K562 (cell line): ENCODE measurements at regions not wholly inside any gene's neighbourhood (a gene's known extent, or its start where the extent isn't known, plus 50 kb on each side); places are given as distances from the start of the nearest gene placed in this dataset.

Experiments
- ATAC-seq: fragments of 200-7000 bp; cut with Tn5 transposase; 3 replicates; pipeline ENCODE4 v1.9.1; 2020; ENCODE audit warnings: moderate library complexity
- BruUV-seq: library from RNA; stranded (reverse); fragments of 400-500 nt; replicated peaks from 2 replicates; lab custom pipeline; 2021; lab: Mats Ljungman, UMichigan
- CTCF ChIA-PET: fragments of 300-600 bp; formaldehyde crosslinking; extraction: SDS; loops from one replicate; lab custom pipeline; 2021; ENCODE audit warnings: low intra/inter-chr PET ratio; lab: Yijun Ruan, JAX
- POLR2A ChIA-PET: fragments of 300-600, 350-650 bp; sonication (Branson Sonifier 250); formaldehyde crosslinking; extraction: SDS; loops from one replicate; lab custom pipeline; 2021; ENCODE audit warnings: antibody characterized with exemption, inconsistent platforms; lab: Yijun Ruan, JAX
- DNase-seq, 4 experiments: peaks; one replicate each; pipeline versions ENCODE4 v3.0.0 to v3.0.0-alpha.2; 2011 to 2018; ENCODE audit warnings: low spot score in 3 of 4, mixed read lengths in 3 of 4; ENCODE audit errors: extremely low read depth in 1 of 4
- FAIRE-seq: peaks from 2 replicates; lab custom pipeline; 2011; peaks lifted over from hg19 to GRCh38; lab: Jason Lieb, UNC
- H2AFZ ChIP-seq: 2 replicates; pipeline ENCODE4 v1.6.0; 2011; ENCODE audit warnings: low read depth, low read length, control low read depth, inconsistent platforms
- H3K27ac ChIP-seq: fragments of 200-600 bp; 3 replicates; pipeline ENCODE4 v1.8.0; 2011; ENCODE audit warnings: low read depth, mild to moderate bottlenecking, control low read depth, inconsistent platforms, low read length, moderate library complexity, mixed read lengths; ENCODE audit errors: extremely low read depth
- H3K27me3 ChIP-seq, 2 experiments: fragments of 300-600 bp in 1 of 2; 2 replicates in 1 of 2; 3 replicates in 1 of 2; pipeline versions ENCODE4 v1.6.0 to v1.8.0; 2011; ENCODE audit warnings: inconsistent platforms in 2 of 2, low read length in 2 of 2, mild to moderate bottlenecking in 1 of 2, mixed read lengths in 1 of 2, moderate library complexity in 1 of 2; ENCODE audit not compliant: control insufficient read depth in 2 of 2, insufficient read depth in 2 of 2
- H3K36me3 ChIP-seq: fragments of 300-600 bp; 3 replicates; pipeline ENCODE4 v1.8.0; 2011; ENCODE audit warnings: mild to moderate bottlenecking, low read length, inconsistent platforms; ENCODE audit not compliant: control insufficient read depth, insufficient read depth
- H3K4me1 ChIP-seq, 2 experiments: fragments of 200-600 bp in 1 of 2; replicated peaks in 1 of 2; 2 replicates in 1 of 2; 3 replicates in 1 of 2; pipeline versions ENCODE4 v1.5.1 to v1.8.0; 2011; ENCODE audit warnings: inconsistent platforms in 2 of 2, low read length in 2 of 2, mild to moderate bottlenecking in 1 of 2, mixed read lengths in 1 of 2, moderate library complexity in 1 of 2; ENCODE audit not compliant: control insufficient read depth in 2 of 2, insufficient read depth in 2 of 2
- H3K4me2 ChIP-seq: 2 replicates; pipeline ENCODE4 v1.6.1; 2011; ENCODE audit warnings: low read length, control low read depth, inconsistent platforms, mixed read lengths; ENCODE audit not compliant: insufficient read depth
- H3K4me3 ChIP-seq: fragments of 200-600 bp; sonication (generic), shearing (Covaris generic); 2 replicates; pipeline ENCODE4 v1.5.1; 2016; ENCODE audit warnings: control low read depth, inconsistent platforms
- H3K79me2 ChIP-seq: fragments of 200-600 bp; 3 replicates; pipeline ENCODE4 v1.8.0; 2011; ENCODE audit warnings: low read length, inconsistent platforms; ENCODE audit not compliant: control insufficient read depth, insufficient read depth
- H3K9ac ChIP-seq, 2 experiments: 2 replicates each; pipeline versions ENCODE4 v1.6.0 to v1.6.1; 2011; ENCODE audit warnings: low read depth in 2 of 2, low read length in 2 of 2, control low read depth in 1 of 2, inconsistent platforms in 1 of 2, mild to moderate bottlenecking in 1 of 2, mixed read lengths in 1 of 2; ENCODE audit not compliant: insufficient read depth in 1 of 2
- H3K9me1 ChIP-seq: one replicate; pipeline ENCODE4 v1.6.0; 2011; ENCODE audit warnings: inconsistent platforms, mild to moderate bottlenecking, low read length, moderate library complexity; ENCODE audit not compliant: control insufficient read depth, insufficient read depth
- H3K9me3 ChIP-seq: replicated peaks from 2 replicates; pipeline ENCODE4 v1.5.1; 2011; ENCODE audit warnings: low read depth, low read length, inconsistent platforms; ENCODE audit not compliant: control insufficient read depth, insufficient read depth
- H4K20me1 ChIP-seq: replicated peaks from 2 replicates; pipeline ENCODE4 v1.6.1; 2011; ENCODE audit warnings: low read length, inconsistent platforms, mixed read lengths; ENCODE audit not compliant: control insufficient read depth, insufficient read depth
- DACH1 ChIP-seq: fragments of 450-650 bp; IDR thresholded peaks from 2 replicates; pipeline ENCODE4 v1.6.1; 2018; ENCODE audit not compliant: partially characterized antibody
- DDX20 ChIP-seq: fragments of 450-650 bp; IDR thresholded peaks from 2 replicates; pipeline ENCODE4 v1.6.1; 2016; ENCODE audit warnings: missing genetic modification characterization, low read depth, mild to moderate bottlenecking, missing compliant biosample characterization, moderate library complexity
- ETV5 ChIP-seq: sonication (generic); formaldehyde crosslinking; IDR thresholded peaks from 2 replicates; pipeline ENCODE4 v1.4.0; 2020; ENCODE audit warnings: low read depth, mild to moderate bottlenecking, missing genetic modification reagents
- GTF2E2 ChIP-seq: fragments of 200-800 bp; sonication (Bioruptor generic); IDR thresholded peaks from 2 replicates; pipeline ENCODE4 v1.6.1; 2016; ENCODE audit warnings: missing genetic modification characterization, missing compliant biosample characterization
- JUND ChIP-seq, 2 experiments: IDR thresholded peaks; 2 replicates in 1 of 2; 3 replicates in 1 of 2; pipeline ENCODE4 v1.6.1; 2011; ENCODE audit warnings: borderline replicate concordance in 2 of 2, low read depth in 2 of 2, low read length in 2 of 2, improper control_type of control experiment in 1 of 2, missing biosample characterization in 1 of 2, missing genetic modification characterization in 1 of 2, missing genetic modification reagents in 1 of 2
- LCOR ChIP-seq: sonication (generic); formaldehyde crosslinking; IDR thresholded peaks from 2 replicates; pipeline ENCODE4 v1.8.0; 2022; ENCODE audit warnings: mild to moderate bottlenecking, missing genetic modification reagents
- MBD2 ChIP-seq: sonication (generic); IDR thresholded peaks from 2 replicates; pipeline ENCODE4 v1.6.1; 2016; ENCODE audit warnings: low read depth, borderline replicate concordance
- MYNN ChIP-seq, 2 experiments: sonication (generic); formaldehyde crosslinking in 1 of 2; IDR thresholded peaks; 2 replicates each; pipeline versions ENCODE4 v1.5.0 to v1.6.1; 2016 to 2020; ENCODE audit warnings: antibody characterized with exemption in 1 of 2, missing genetic modification reagents in 1 of 2
- PCBP2 ChIP-seq: fragments of 200-400 bp; formaldehyde crosslinking; IDR thresholded peaks from 2 replicates; pipeline ENCODE4 v1.6.1; 2018; ENCODE audit warnings: low read length, low read depth, mild to moderate bottlenecking, moderate library complexity; ENCODE audit not compliant: poor library complexity, severe bottlenecking
- PHB ChIP-seq: fragments of 250-450 bp; sonication (Bioruptor Pico); IDR thresholded peaks from 2 replicates; pipeline ENCODE4 v1.5.0; 2021
- RB1 ChIP-seq: fragments of 450-650 bp; IDR thresholded peaks from 2 replicates; pipeline ENCODE4 v1.6.1; 2017; ENCODE audit warnings: low read depth, mild to moderate bottlenecking
- SRSF1 ChIP-seq: fragments of 200-400 bp; formaldehyde crosslinking; IDR thresholded peaks from 2 replicates; pipeline ENCODE4 v1.6.1; 2017; ENCODE audit warnings: mild to moderate bottlenecking, low read depth, low read length, moderate library complexity
- ZNF347 ChIP-seq: fragments of 450-650 bp; formaldehyde crosslinking; IDR thresholded peaks from 2 replicates; pipeline ENCODE4 v1.4.0; 2020; ENCODE audit warnings: low read depth, mild to moderate bottlenecking, moderate library complexity
- WGBS: fragments of 100-300 bp; shearing (Covaris generic); methylation state at CpG from one replicate; pipeline ENCODE4 v1.1.6; 2016; ENCODE audit warnings: low coverage, mixed read lengths; ENCODE audit not compliant: insufficient coverage; ENCODE audit errors: missing lambda C conversion rate; 5-methylcytosine and 5-hydroxymethylcytosine counted together
- in situ Hi-C: fragments of 300-500 bp; cut with MboI; formaldehyde crosslinking; loops from 4 replicates; pipeline ENCODE4 v1.15.0; 2018; ENCODE audit warnings: inconsistent platforms, mixed read lengths
- intact Hi-C: fragments of 100-400 bp; cut with micrococcal nuclease; formaldehyde crosslinking; loops from 2 replicates; pipeline ENCODE4 v1.14.2; 2022
- TF ChIP-seq, protein P1 (sequence below): fragments of 450-650 bp; conservative IDR thresholded peaks from 2 replicates; pipeline ENCODE4 v1.6.1; 2016; ENCODE audit warnings: missing genetic modification characterization, low read depth, mild to moderate bottlenecking, control low read depth, missing compliant biosample characterization
- TF ChIP-seq, protein P2 (sequence below): IDR thresholded peaks from 2 replicates; pipeline ENCODE4 v1.6.1; 2014; ENCODE audit warnings: antibody characterized with exemption

DNA sequence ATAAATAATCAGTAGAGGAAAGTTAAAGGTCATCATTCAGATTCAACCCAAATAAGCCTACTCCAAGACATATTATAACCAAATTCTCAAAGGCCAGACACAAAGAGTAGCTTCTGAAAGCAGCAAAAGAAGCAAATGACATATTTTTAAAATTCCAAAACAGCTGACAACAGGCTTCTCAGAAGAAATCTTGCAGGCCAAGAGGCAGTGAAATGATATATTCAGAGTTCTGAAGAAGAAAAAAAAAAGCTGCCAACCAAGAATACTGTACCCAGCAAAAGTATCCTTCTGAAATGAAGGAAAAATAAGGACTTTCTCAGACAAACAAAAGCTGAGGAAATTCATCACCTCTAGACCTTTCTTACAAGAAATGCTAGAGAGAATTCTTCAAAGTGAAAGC, 787.1 kb upstream of the TENM4 start:
- POLR2A ChIA-PET: no interaction called here
- Histone ChIP-seq H3K27me3 (no peaks in the 10 kb centered on the region), H3K4me3 (no peak overlapping the region), H2AFZ (no peak overlapping the region), H3K36me3 (no peaks in the 10 kb centered on the region), H3K9me3 (no peaks in the 10 kb centered on the region; the same call in 1 of the 2 replicates), H3K4me1 (no peaks in the 10 kb centered on the region), H3K79me2 (no peaks in the 10 kb centered on the region), H3K9ac (no peak overlapping the region), H4K20me1 (no peaks in the 10 kb centered on the region), H3K4me2 (no peak overlapping the region), H3K27ac (no peak overlapping the region), H3K9me1 (no peaks in the 10 kb centered on the region)
- no peak for FAIRE-seq
- in situ Hi-C loops (no loop called here), intact Hi-C loops (no loop called here)
- no peak for ATAC-seq
- CTCF ChIA-PET: no interaction called here
- TF ChIP-seq LCOR (no peak), ZNF347 (CRISPR knock-in tag) (no peak), PHB (CRISPR knock-in tag) (no peak)
- TF ChIP-seq, protein P1, sequence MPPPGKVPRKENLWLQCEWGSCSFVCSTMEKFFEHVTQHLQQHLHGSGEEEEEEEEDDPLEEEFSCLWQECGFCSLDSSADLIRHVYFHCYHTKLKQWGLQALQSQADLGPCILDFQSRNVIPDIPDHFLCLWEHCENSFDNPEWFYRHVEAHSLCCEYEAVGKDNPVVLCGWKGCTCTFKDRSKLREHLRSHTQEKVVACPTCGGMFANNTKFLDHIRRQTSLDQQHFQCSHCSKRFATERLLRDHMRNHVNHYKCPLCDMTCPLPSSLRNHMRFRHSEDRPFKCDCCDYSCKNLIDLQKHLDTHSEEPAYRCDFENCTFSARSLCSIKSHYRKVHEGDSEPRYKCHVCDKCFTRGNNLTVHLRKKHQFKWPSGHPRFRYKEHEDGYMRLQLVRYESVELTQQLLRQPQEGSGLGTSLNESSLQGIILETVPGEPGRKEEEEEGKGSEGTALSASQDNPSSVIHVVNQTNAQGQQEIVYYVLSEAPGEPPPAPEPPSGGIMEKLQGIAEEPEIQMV (tag): no peak
- DNase-seq: no peak
- BruUV-seq: no TSS peak

DNA sequence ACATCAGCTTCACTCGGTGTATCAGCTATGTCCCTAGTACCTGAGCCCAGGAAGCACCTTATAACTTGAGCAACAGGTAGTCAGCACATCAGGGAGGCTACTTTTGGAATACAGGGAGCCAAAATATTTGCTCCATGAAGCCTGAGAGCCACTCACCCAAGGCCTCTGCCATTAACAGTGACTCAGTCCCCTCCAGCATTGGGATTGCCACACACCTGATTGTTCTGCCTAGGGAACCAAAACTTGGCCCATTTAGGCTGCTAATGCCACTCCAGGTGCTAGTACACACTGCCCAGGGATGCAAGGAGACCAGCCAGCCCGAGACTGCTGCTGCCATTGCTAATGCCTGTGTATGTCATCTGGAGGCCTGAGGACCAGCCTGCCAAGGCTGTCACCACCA, 773.6 kb upstream of the TENM4 start:
- BruUV-seq: no TSS peak
- no peak overlapping the region for H3K27ac ChIP-seq
- no peak overlapping the region for H2AFZ ChIP-seq
- no peaks in the 10 kb centered on the region for H3K9me3 ChIP-seq
- no peaks in the 10 kb centered on the region for H3K79me2 ChIP-seq
- ATAC-seq (no peak), DNase-seq (no peak), FAIRE-seq (no peak)
- no peaks in the 10 kb centered on the region for H3K4me1 ChIP-seq
- H3K27me3 ChIP-seq: no peaks in the 10 kb centered on the region
- H3K9me1 ChIP-seq: no peaks in the 10 kb centered on the region
- in situ Hi-C loops: no loop called here
- POLR2A ChIA-PET: no interaction called here
- WGBS: 0% methylated on average over 2 of the region's 2 CpGs
- no peaks in the 10 kb centered on the region for H4K20me1 ChIP-seq
- CTCF ChIA-PET: no interaction called here
- no peak overlapping the region for H3K4me3 ChIP-seq
- intact Hi-C loops: no loop called here
- no peaks in the 10 kb centered on the region for H3K36me3 ChIP-seq
- H3K9ac ChIP-seq: no peak overlapping the region
- no peak overlapping the region for H3K4me2 ChIP-seq
- no peak for TF ChIP-seq MYNN (IDR thresholded peaks at IDR 0.05)
- no peak for TF ChIP-seq MYNN (CRISPR knock-in tag; IDR thresholded peaks at IDR 0.05)
- no peak for TF ChIP-seq RB1
- no peak for TF ChIP-seq DACH1
- TF ChIP-seq ETV5 (CRISPR knock-in tag): no peak
- no peak for TF ChIP-seq SRSF1
- TF ChIP-seq MBD2: no peak
- TF ChIP-seq PCBP2: no peak
- TF ChIP-seq JUND (IDR thresholded peaks at IDR 0.05; ENCODE audit: borderline replicate concordance, low read depth, low read length): no peak
- TF ChIP-seq JUND (tag; IDR thresholded peaks at IDR 0.05; ENCODE audit: borderline replicate concordance, low read depth, low read length): no peak
- TF ChIP-seq, protein P2, sequence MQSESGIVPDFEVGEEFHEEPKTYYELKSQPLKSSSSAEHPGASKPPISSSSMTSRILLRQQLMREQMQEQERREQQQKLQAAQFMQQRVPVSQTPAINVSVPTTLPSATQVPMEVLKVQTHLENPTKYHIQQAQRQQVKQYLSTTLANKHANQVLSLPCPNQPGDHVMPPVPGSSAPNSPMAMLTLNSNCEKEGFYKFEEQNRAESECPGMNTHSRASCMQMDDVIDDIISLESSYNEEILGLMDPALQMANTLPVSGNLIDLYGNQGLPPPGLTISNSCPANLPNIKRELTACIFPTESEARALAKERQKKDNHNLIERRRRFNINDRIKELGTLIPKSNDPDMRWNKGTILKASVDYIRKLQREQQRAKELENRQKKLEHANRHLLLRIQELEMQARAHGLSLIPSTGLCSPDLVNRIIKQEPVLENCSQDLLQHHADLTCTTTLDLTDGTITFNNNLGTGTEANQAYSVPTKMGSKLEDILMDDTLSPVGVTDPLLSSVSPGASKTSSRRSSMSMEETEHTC: no peak
- no peak for TF ChIP-seq GTF2E2 (tag)
- no peak for TF ChIP-seq DDX20 (tag)
